H1 (cell line): ENCODE measurements at regions not wholly inside any gene's neighbourhood (a gene's known extent, or its start where the extent isn't known, plus 50 kb on each side); places are given as distances from the start of the nearest gene placed in this dataset.

Experiments used
- CTCF ChIA-PET: fragments of 300-600 bp; sonication (Branson Sonifier 250); formaldehyde crosslinking; loops from one replicate; lab custom pipeline; 2021; ENCODE audit not compliant: partially characterized antibody; lab: Charles Lee
- POLR2A ChIA-PET: fragments of 300-600 bp; sonication (Branson Sonifier 250); formaldehyde crosslinking; loops from one replicate; lab custom pipeline; 2021; ENCODE audit warnings: inconsistent platforms; ENCODE audit not compliant: partially characterized antibody; lab: Charles Lee
- DNase-seq, 2 experiments: peaks; one replicate each; pipeline versions ENCODE4 v3.0.0 to v3.0.0-alpha.2; 2010 to 2022; ENCODE audit warnings: low spot score in 2 of 2, low read depth in 1 of 2, mixed read lengths in 1 of 2
- FAIRE-seq: peaks from 2 replicates; lab custom pipeline; 2011; peaks lifted over from hg19 to GRCh38; lab: Jason Lieb, UNC
- H2AFZ ChIP-seq: 2 replicates; pipeline ENCODE4 v1.8.1; 2012; ENCODE audit warnings: low read length, inconsistent platforms
- H2AK5ac ChIP-seq: 2 replicates; pipeline ENCODE4 v1.6.1; 2013; ENCODE audit warnings: low read depth, low read length
- H2BK120ac ChIP-seq: replicated peaks from 2 replicates; pipeline ENCODE3; 2013; ENCODE audit warnings: low read depth, low read length, inconsistent platforms
- H2BK12ac ChIP-seq: 2 replicates; pipeline ENCODE4 v1.6.1; 2013; ENCODE audit warnings: low read depth, low read length
- H2BK15ac ChIP-seq: 2 replicates; pipeline ENCODE4 v1.6.1; 2013; ENCODE audit warnings: low read length
- H2BK20ac ChIP-seq: 2 replicates; pipeline ENCODE4 v1.6.1; 2013; ENCODE audit warnings: low read length
- H2BK5ac ChIP-seq: 2 replicates; pipeline ENCODE4 v1.6.1; 2013; ENCODE audit warnings: low read depth, low read length
- H3K14ac ChIP-seq: 2 replicates; pipeline ENCODE4 v1.6.1; 2013; ENCODE audit warnings: inconsistent platforms; ENCODE audit not compliant: insufficient read length
- H3K18ac ChIP-seq: 2 replicates; pipeline ENCODE4 v1.6.1; 2013; ENCODE audit warnings: low read length; ENCODE audit errors: extremely low read depth
- H3K23ac ChIP-seq: 2 replicates; pipeline ENCODE4 v1.6.1; 2013; ENCODE audit warnings: inconsistent platforms; ENCODE audit not compliant: insufficient read length
- H3K23me2 ChIP-seq: 2 replicates; pipeline ENCODE4 v1.6.1; 2013; ENCODE audit warnings: low read depth, low read length
- H3K27ac ChIP-seq: 2 replicates; pipeline ENCODE4 v1.6.1; 2011; ENCODE audit warnings: low read depth, low read length, inconsistent platforms
- H3K27me3 ChIP-seq, 4 experiments: replicated peaks in 1 of 4; 1 replicate in 1 of 4; 2 replicates in 3 of 4; pipeline versions ENCODE4 v1.6.1 to v1.8.1; 2011 to 2013; ENCODE audit warnings: low read length in 3 of 4, mild to moderate bottlenecking in 3 of 4, inconsistent platforms in 2 of 4, mixed read lengths in 2 of 4, moderate library complexity in 1 of 4; ENCODE audit not compliant: control insufficient read depth in 3 of 4, insufficient read depth in 3 of 4; ENCODE audit errors: extremely low read depth in 1 of 4
- H3K36me3 ChIP-seq, 4 experiments: 2 replicates each; pipeline versions ENCODE4 v1.6.1 to v1.8.1; 2011 to 2013; ENCODE audit warnings: mild to moderate bottlenecking in 4 of 4, low read length in 3 of 4, moderate library complexity in 2 of 4, control low read depth in 1 of 4, inconsistent platforms in 1 of 4; ENCODE audit not compliant: insufficient read depth in 4 of 4, control insufficient read depth in 2 of 4
- H3K4ac ChIP-seq: replicated peaks from 2 replicates; pipeline ENCODE3; 2013; ENCODE audit warnings: low read length, low read depth, mixed read lengths, inconsistent platforms; ENCODE audit not compliant: insufficient read length
- H3K4me1 ChIP-seq, 4 experiments: replicated peaks in 1 of 4; 1 replicate in 1 of 4; 2 replicates in 3 of 4; pipeline versions ENCODE4 v1.6.1 to v1.8.1; 2011 to 2013; ENCODE audit warnings: low read length in 3 of 4, inconsistent platforms in 2 of 4, mixed read lengths in 1 of 4; ENCODE audit not compliant: insufficient read depth in 4 of 4, control insufficient read depth in 3 of 4
- H3K4me2 ChIP-seq, 2 experiments: 2 replicates each; pipeline versions ENCODE4 v1.6.1 to v1.8.1; 2011 to 2013; ENCODE audit warnings: low read depth in 2 of 2, low read length in 2 of 2, control low read depth in 1 of 2, inconsistent platforms in 1 of 2, mild to moderate bottlenecking in 1 of 2; ENCODE audit not compliant: insufficient read depth in 1 of 2
- H3K4me3 ChIP-seq, 4 experiments: fragments of 200-600, 300-600 bp in 1 of 4; sonication (generic), shearing (Covaris generic), sonication (Bioruptor Twin) in 1 of 4; 2 replicates each; pipeline versions ENCODE4 v1.5.1 to v1.8.1; 2011 to 2016; ENCODE audit warnings: low read length in 4 of 4, low read depth in 3 of 4, control low read depth in 2 of 4, inconsistent platforms in 2 of 4, mild to moderate bottlenecking in 2 of 4, mixed read lengths in 1 of 4, moderate library complexity in 1 of 4; ENCODE audit not compliant: insufficient read depth in 2 of 4; ENCODE audit errors: extremely low read depth in 1 of 4
- H3K56ac ChIP-seq: replicated peaks from 2 replicates; pipeline ENCODE3; 2013; ENCODE audit warnings: low read depth, mild to moderate bottlenecking, mixed read lengths, low read length, inconsistent platforms; ENCODE audit not compliant: insufficient read length
- H3K79me1 ChIP-seq: 2 replicates; pipeline ENCODE4 v1.6.1; 2013; ENCODE audit warnings: low read depth, low read length, control low read depth
- H3K79me2 ChIP-seq, 2 experiments: 2 replicates each; pipeline versions ENCODE4 v1.6.1 to v1.8.1; 2012 to 2013; ENCODE audit warnings: low read length in 2 of 2, mild to moderate bottlenecking in 2 of 2, inconsistent platforms in 1 of 2; ENCODE audit not compliant: insufficient read depth in 2 of 2, control insufficient read depth in 1 of 2
- H3K9ac ChIP-seq, 4 experiments: replicated peaks in 1 of 4; 1 replicate in 1 of 4; 2 replicates in 3 of 4; pipeline versions ENCODE4 v1.6.1 to v1.8.1; 2011 to 2013; ENCODE audit warnings: low read depth in 3 of 4, low read length in 3 of 4, control low read depth in 2 of 4, mild to moderate bottlenecking in 2 of 4, moderate library complexity in 2 of 4, inconsistent platforms in 1 of 4; ENCODE audit errors: extremely low read depth in 1 of 4
- H3K9me3 ChIP-seq, 2 experiments: 2 replicates each; pipeline versions ENCODE4 v1.6.1 to v1.8.1; 2012 to 2013; ENCODE audit warnings: mild to moderate bottlenecking in 2 of 2, moderate library complexity in 2 of 2, control low read depth in 1 of 2, inconsistent platforms in 1 of 2, low read depth in 1 of 2, low read length in 1 of 2, mixed read lengths in 1 of 2; ENCODE audit not compliant: insufficient read depth in 2 of 2
- H4K20me1 ChIP-seq, 2 experiments: replicated peaks in 1 of 2; 2 replicates each; pipeline versions ENCODE3 to v1.8.1; 2011 to 2013; ENCODE audit warnings: inconsistent platforms in 2 of 2, low read length in 2 of 2, mild to moderate bottlenecking in 1 of 2; ENCODE audit not compliant: insufficient read depth in 2 of 2, control insufficient read depth in 1 of 2
- H4K5ac ChIP-seq: 2 replicates; pipeline ENCODE4 v1.6.1; 2013; ENCODE audit warnings: low read length, low read depth, mixed read lengths, inconsistent platforms; ENCODE audit not compliant: insufficient read length
- H4K8ac ChIP-seq: 2 replicates; pipeline ENCODE4 v1.8.0; 2013; ENCODE audit warnings: mild to moderate bottlenecking, moderate library complexity, low read length, inconsistent platforms; ENCODE audit not compliant: insufficient read depth; ENCODE audit errors: extremely low read depth
- H4K91ac ChIP-seq: replicated peaks from 2 replicates; pipeline ENCODE3; 2013; ENCODE audit warnings: low read length, mixed read lengths, inconsistent platforms; ENCODE audit not compliant: insufficient read length
- ASH2L ChIP-seq: fragments of 200-600, 300-600 bp; sonication (generic); IDR thresholded peaks from one replicate; pipeline ENCODE4 v1.7.1; 2017; ENCODE audit warnings: low read length
- BACH1 ChIP-seq: IDR thresholded peaks from 2 replicates; pipeline ENCODE4 v1.6.1; 2012; ENCODE audit warnings: low read length, improper control_type of control experiment
- BRCA1 ChIP-seq: IDR thresholded peaks from 2 replicates; pipeline ENCODE4 v1.6.1; 2012; ENCODE audit warnings: low read depth, low read length, improper control_type of control experiment
- CHD2 ChIP-seq: IDR thresholded peaks from 2 replicates; pipeline ENCODE4 v1.6.1; 2012; ENCODE audit warnings: low read length, improper control_type of control experiment
- CTBP2 ChIP-seq: IDR thresholded peaks from 2 replicates; pipeline ENCODE4 v1.7.0; 2011; ENCODE audit warnings: borderline replicate concordance, mild to moderate bottlenecking, moderate library complexity, mixed read lengths, low read length; ENCODE audit not compliant: insufficient read depth, insufficient read length
- JUN ChIP-seq: IDR thresholded peaks from 2 replicates; pipeline ENCODE4 v1.6.1; 2011; ENCODE audit warnings: low read depth, mild to moderate bottlenecking, improper control_type of control experiment, low read length
- KDM4A ChIP-seq: IDR thresholded peaks from one replicate; pipeline ENCODE4 v1.7.1; 2012; ENCODE audit warnings: low read depth, mild to moderate bottlenecking, moderate library complexity, low read length, inconsistent platforms; ENCODE audit not compliant: severe bottlenecking
- NANOG ChIP-seq: IDR thresholded peaks from 2 replicates; pipeline ENCODE4 v1.6.1; 2011; ENCODE audit warnings: low read length, low read depth, mild to moderate bottlenecking, inconsistent platforms; ENCODE audit not compliant: insufficient read depth, poor library complexity, severe bottlenecking
- POLR2AphosphoS5 ChIP-seq: IDR thresholded peaks from 2 replicates; pipeline ENCODE4 v1.6.1; 2011; ENCODE audit warnings: low read depth, low read length
- SP1 ChIP-seq: IDR thresholded peaks from 2 replicates; pipeline ENCODE4 v1.6.1; 2011; ENCODE audit warnings: low read depth, low read length
- SP4 ChIP-seq: IDR thresholded peaks from 2 replicates; pipeline ENCODE4 v1.6.1; 2012; ENCODE audit warnings: low read length, inconsistent platforms
- TAF7 ChIP-seq: optimal IDR thresholded peaks from 2 replicates; pipeline ENCODE3; 2011; ENCODE audit warnings: low read depth, mild to moderate bottlenecking, inconsistent platforms, low read length, moderate library complexity, borderline replicate concordance
- WGBS, 2 experiments: shearing (Covaris generic) in 1 of 2; methylation state at CpG; one replicate each; pipeline versions ENCODE4 v1.1.6 to v1.1.7; 2013 to 2015; ENCODE audit warnings: low lambda C conversion rate in 2 of 2, mixed read lengths in 2 of 2, inconsistent platforms in 1 of 2, low coverage in 1 of 2, missing lambda C conversion rate in 1 of 2; ENCODE audit not compliant: insufficient replicate concordance in 2 of 2, insufficient coverage in 1 of 2, insufficient read length in 1 of 2; ENCODE audit errors: extremely low coverage in 1 of 2, missing lambda C conversion rate in 1 of 2; 5-methylcytosine and 5-hydroxymethylcytosine counted together
- TF ChIP-seq, protein P1 (sequence below): IDR thresholded peaks from 2 replicates; pipeline ENCODE4 v1.6.1; 2012; ENCODE audit warnings: inconsistent platforms
- TF ChIP-seq, protein P2 (sequence below): IDR thresholded peaks from 2 replicates; pipeline ENCODE4 v1.6.1; 2012; ENCODE audit warnings: inconsistent platforms

DNA sequence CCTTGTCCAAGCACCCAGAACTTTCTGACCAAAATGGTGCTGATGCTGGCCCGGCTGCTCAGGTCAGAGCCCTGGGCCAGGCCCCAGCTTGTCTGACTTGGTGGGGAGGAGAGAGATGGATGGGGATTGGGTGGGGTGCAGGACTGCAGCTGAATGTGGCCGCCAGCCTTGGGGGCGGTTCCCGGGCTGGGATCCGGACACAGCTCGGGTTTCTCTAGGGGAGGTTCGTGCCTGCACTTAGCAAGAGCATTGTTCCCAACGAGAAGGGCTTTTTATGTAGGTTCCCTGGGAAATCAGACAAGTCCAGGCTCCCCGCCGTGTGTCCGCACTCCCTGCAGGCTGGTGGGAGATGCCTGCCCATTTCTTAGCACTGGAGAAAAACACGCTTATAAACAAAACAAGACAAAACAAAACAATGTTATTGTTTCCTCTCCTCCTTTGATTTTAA lies 50.5 kb upstream of the HS6ST1 start:
- Histone ChIP-seq H2AK5ac (no peak overlapping the region; the same call in 1 of the 2 replicates), H3K56ac (no peak overlapping the region), H3K18ac (peak overlapping the region; percentile 42; the same call in 1 of the 2 replicates), H2BK5ac (no peak overlapping the region; the same call in 1 of the 2 replicates), H3K9ac (no peak overlapping the region), H4K91ac (peak overlapping the region; percentile 81), H3K4me1 (peaks cover 0 to 19% (median 11%) of the 10 kb centered on the region in 4 experiments; a peak in 6 of 7 replicates), H3K4ac (no peak overlapping the region), H2AFZ (no peak overlapping the region), H2BK15ac (0 out of 2 replicates have a peak overlapping the region, but pooled peaks have one; percentile 93), H3K36me3 (no peaks in the 10 kb centered on the region), H4K20me1 (no peaks in the 10 kb centered on the region), H2BK20ac (peak overlapping the region; percentile 98; the same call in 1 of the 2 replicates), H4K5ac (peak overlapping the region; percentile 19), H2BK120ac (no peak overlapping the region), H3K23ac (no peak overlapping the region), H3K9me3 (no peaks in the 10 kb centered on the region), H3K79me1 (no peaks in the 10 kb centered on the region), H3K4me3 (no peak overlapping the region), H3K27me3 (no peaks in the 10 kb centered on the region; a peak in 1 of 7 replicates), H3K27ac (no peak overlapping the region), H2BK12ac (0 out of 2 replicates have a peak overlapping the region, but pooled peaks have one; percentile 75), H4K8ac (no peak overlapping the region), H3K14ac (no peak overlapping the region), H3K79me2 (no peaks in the 10 kb centered on the region), H3K4me2 (no peak overlapping the region), H3K23me2 (no peaks in the 10 kb centered on the region)
- WGBS, 2 experiments, result 67% methylated on average over 12 of the region's 12 CpGs; no CpG with 5 or more reads in 1 of the 2 experiments
- DNase-seq (no peak), FAIRE-seq (no peak)
- CTCF ChIA-PET, result interaction anchor here (0.9 to 1.7 kb wide), 3 partner anchors 8 to 48 kb away, joined by 3 to 5 read pairs (median 3); no protein-coding TSS in a partner anchor
- POLR2A ChIA-PET, result interaction anchor here (1.2 kb wide), 1 partner anchor 8 kb away, joined by 3 read pairs; no protein-coding TSS in a partner anchor
- TF ChIP-seq, protein P1, sequence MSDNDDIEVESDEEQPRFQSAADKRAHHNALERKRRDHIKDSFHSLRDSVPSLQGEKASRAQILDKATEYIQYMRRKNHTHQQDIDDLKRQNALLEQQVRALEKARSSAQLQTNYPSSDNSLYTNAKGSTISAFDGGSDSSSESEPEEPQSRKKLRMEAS, result no peak
- no peak for TF ChIP-seq CHD2
- no peak for TF ChIP-seq SP4
- TF ChIP-seq, protein P2, sequence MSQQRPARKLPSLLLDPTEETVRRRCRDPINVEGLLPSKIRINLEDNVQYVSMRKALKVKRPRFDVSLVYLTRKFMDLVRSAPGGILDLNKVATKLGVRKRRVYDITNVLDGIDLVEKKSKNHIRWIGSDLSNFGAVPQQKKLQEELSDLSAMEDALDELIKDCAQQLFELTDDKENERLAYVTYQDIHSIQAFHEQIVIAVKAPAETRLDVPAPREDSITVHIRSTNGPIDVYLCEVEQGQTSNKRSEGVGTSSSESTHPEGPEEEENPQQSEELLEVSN, result no peak
- no peak for TF ChIP-seq ASH2L
- no peak for TF ChIP-seq NANOG
- TF ChIP-seq BRCA1, result no peak
- no peak for TF ChIP-seq JUN
- TF ChIP-seq CTBP2, result no peak
- no peak for TF ChIP-seq POLR2AphosphoS5
- no peak for TF ChIP-seq KDM4A
- no peak for TF ChIP-seq TAF7
- TF ChIP-seq BACH1, result no peak
- TF ChIP-seq SP1, result no peak
